Stomach (tissue), 8 donors: ENCODE measurements at regions not wholly inside any gene's neighbourhood (a gene's known extent, or its start where the extent isn't known, plus 50 kb on each side); places are given as distances from the start of the nearest gene placed in this dataset.
A peak's percentile ranks its signal among the peaks of the same experiment; 100 is the strongest.

ENCODE experiments used
- DNase-seq, 2 donors: peaks; one replicate each; pipeline versions ENCODE4 v3.0.0 to v3.0.0-alpha.2; 2013 to 2019
- H3K27ac ChIP-seq, 5 donors: fragments of 200-600 bp in 4 of 5; sonication (generic) in 4 of 5; one replicate each; pipeline ENCODE4 v1.5.1; 2013 to 2019; ENCODE audit warnings: mild to moderate bottlenecking in 1 of 5, moderate library complexity in 1 of 5
- H3K27me3 ChIP-seq, 3 donors: fragments of 200-600 bp; sonication (generic); one replicate each; pipeline ENCODE4 v1.5.1; 2017 to 2019; ENCODE audit warnings: mixed run types in 1 of 3
- H3K36me3 ChIP-seq, 4 donors: fragments of 200-600 bp; sonication (generic); 1 replicate in 3 of 4; 2 replicates in 1 of 4; pipeline ENCODE4 v1.5.1; 2016 to 2019
- H3K4me1 ChIP-seq, 4 donors: fragments of 200-600 bp; sonication (generic); one replicate each; pipeline ENCODE4 v1.5.1; 2016 to 2019
- H3K4me3 ChIP-seq, 4 donors: fragments of 200-600 bp; sonication (generic) in 3 of 4; one replicate each; pipeline ENCODE4 v1.5.1; 2016 to 2019; ENCODE audit warnings: mild to moderate bottlenecking in 1 of 4
- H3K9me3 ChIP-seq, 4 donors: fragments of 200-600 bp; sonication (generic); one replicate each; pipeline ENCODE4 v1.5.1; 2016 to 2019
- CTCF ChIP-seq, 7 experiments: fragments of 450-650 bp in 4 of 7; fragments of 200-600 bp in 3 of 7; sonication (generic) in 3 of 7; IDR thresholded peaks; one replicate each; pipeline ENCODE4 v1.5.1; 2016 to 2019; ENCODE audit warnings: antibody characterized with exemption in 7 of 7, control low read depth in 2 of 7, mild to moderate bottlenecking in 1 of 7
- EP300 ChIP-seq: sonication (generic); formaldehyde crosslinking; IDR thresholded peaks from one replicate; pipeline ENCODE4 v1.6.1; 2017; ENCODE audit warnings: antibody characterized with exemption
- POLR2A ChIP-seq, 4 donors: fragments of 450-650 bp; IDR thresholded peaks; one replicate each; pipeline ENCODE4 v1.6.1; 2016; ENCODE audit warnings: antibody characterized with exemption in 4 of 4, control low read depth in 2 of 4, mild to moderate bottlenecking in 1 of 4, moderate library complexity in 1 of 4
- POLR2AphosphoS5 ChIP-seq, 3 donors: sonication (generic); formaldehyde crosslinking; IDR thresholded peaks; one replicate each; pipeline ENCODE4 v1.6.1; 2016; ENCODE audit warnings: antibody characterized with exemption in 3 of 3
- WGBS, 5 donors: extraction: QIAGEN DNeasy Blood & Tissue Kit in 3 of 5; methylation state at CpG; one replicate each; pipeline versions ENCODE4 v1.1.5 to v1.1.7; 2013 to 2018; 5-methylcytosine and 5-hydroxymethylcytosine counted together
- intact Hi-C: fragments of 100-400 bp; cut with DNase I; formaldehyde crosslinking; loops from one replicate; pipeline ENCODE4 v1.15.1; 2023; ENCODE audit warnings: low total_unique reads
- donor health status: healthy with polysubstance abuse.
- donor health status: Bipolar disorder and iron deficiency.
- donor health status: healthy.

- TF ChIP-seq POLR2AphosphoS5 (IDR thresholded peaks at IDR 0.05) (no peak), POLR2A (IDR thresholded peaks at IDR 0.05) (no peak), CTCF (IDR thresholded peaks at IDR 0.05) (no peak), EP300 (no peak)
- Histone ChIP-seq H3K27me3 (no peaks in the 10 kb centered on the region), H3K27ac (peak overlapping the region; percentile 43 to 81 (median 76)), H3K36me3 (no peaks in the 10 kb centered on the region), H3K4me3 (no peak overlapping the region), H3K9me3 (no peaks in the 10 kb centered on the region), H3K4me1 (peaks cover 0 to 34% (median 9%) of the 10 kb centered on the region in 4 donors)
- WGBS, 5 donors: 72 to 80% (median 76%) methylated on average over 3 of the region's 3 CpGs
- intact Hi-C loops: no loop called here
- DNase-seq: no peak
Measured at GRCh38 chr7:25788961-25789620, 362.9 kb upstream of the NFE2L3 start.

GRCh38 chr7:25789701-25790640, 362.0 kb upstream of the NFE2L3 start:
- H3K4me1 ChIP-seq: peaks cover 0 to 34% (median 9%) of the 10 kb centered on the region in 4 donors

GRCh38 chr7:25790963-25791362, 361.0 kb upstream of the NFE2L3 start:
- peak overlapping the region in 4 of 5 donors; percentile 56 to 81 (median 76) for H3K27ac ChIP-seq
- no peaks in the 10 kb centered on the region for H3K36me3 ChIP-seq
- 54 to 64% (median 60%) methylated on average over 4 of the region's 4 CpGs for WGBS, 5 donors

More at GRCh38 chr7:25789701-25790640, 362.0 kb upstream of the NFE2L3 start:
- TF ChIP-seq POLR2AphosphoS5 (IDR thresholded peaks at IDR 0.05): peak in 1 of 3 donors; percentile 40
- no peak for TF ChIP-seq EP300
- DNase-seq: peak in 1 of 2 donors; percentile 54
- intact Hi-C loops: no loop called here
- Histone ChIP-seq H3K27ac (peak overlapping the region; percentile 56 to 81 (median 76)), H3K4me3 (no peak overlapping the region), H3K27me3 (no peaks in the 10 kb centered on the region), H3K36me3 (no peaks in the 10 kb centered on the region), H3K9me3 (no peaks in the 10 kb centered on the region)
- WGBS, 5 donors: 65 to 68% (median 67%) methylated on average over 13 of the region's 13 CpGs

DNA sequence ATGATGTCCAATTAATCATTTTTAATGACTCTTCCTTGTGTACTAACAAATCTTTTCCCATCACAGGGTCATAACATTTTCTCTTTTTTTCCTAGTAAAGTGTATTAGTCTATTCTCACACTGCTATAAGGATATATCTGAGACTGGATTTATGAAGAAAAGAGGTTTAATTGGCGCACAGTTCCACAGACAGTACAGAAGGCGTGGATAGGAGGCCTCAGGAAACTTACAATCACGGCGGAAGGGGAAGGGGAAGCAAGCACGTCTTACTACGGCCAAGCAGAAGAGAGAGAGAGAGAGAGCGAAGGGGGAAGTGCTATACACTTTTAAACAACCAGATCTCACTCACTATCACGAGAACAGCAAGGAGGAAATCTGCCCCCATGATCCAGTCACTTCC, 359.4 kb upstream of the NFE2L3 start:
- no peak for TF ChIP-seq POLR2A (IDR thresholded peaks at IDR 0.05)
- TF ChIP-seq CTCF (IDR thresholded peaks at IDR 0.05): no peak
- no peak for TF ChIP-seq POLR2AphosphoS5 (IDR thresholded peaks at IDR 0.05)
- no peak for TF ChIP-seq EP300
- WGBS, 5 donors: 78 to 89% (median 81%) methylated on average over 8 of the region's 8 CpGs
- H3K27ac ChIP-seq: peak overlapping the region in 2 of 5 donors; percentile 8 to 52
- H3K4me1 ChIP-seq: peaks cover 0 to 23% (median 7%) of the 10 kb centered on the region in 4 donors
- no peaks in the 10 kb centered on the region for H3K9me3 ChIP-seq
- no peaks in the 10 kb centered on the region for H3K27me3 ChIP-seq
- intact Hi-C loops: no loop called here
- no peak overlapping the region for H3K4me3 ChIP-seq
- no peaks in the 10 kb centered on the region for H3K36me3 ChIP-seq
- DNase-seq: no peak

More at GRCh38 chr7:25790963-25791362, 361.0 kb upstream of the NFE2L3 start:
- H3K27me3 ChIP-seq: no peaks in the 10 kb centered on the region
- TF ChIP-seq CTCF (IDR thresholded peaks at IDR 0.05): no peak
- no peak for TF ChIP-seq EP300
- peak in 1 of 3 donors; percentile 31 for TF ChIP-seq POLR2AphosphoS5 (IDR thresholded peaks at IDR 0.05)
- no peak for TF ChIP-seq POLR2A (IDR thresholded peaks at IDR 0.05)
- H3K4me1 ChIP-seq: peaks cover 0 to 34% (median 9%) of the 10 kb centered on the region in 4 donors
- intact Hi-C loops: no loop called here
- no peak overlapping the region for H3K4me3 ChIP-seq
- DNase-seq: peak in 1 of 2 donors; percentile 36
- H3K9me3 ChIP-seq: no peaks in the 10 kb centered on the region
